ENCODE measurements at regions not wholly inside any gene's neighbourhood (a gene's known extent, or its start where the extent isn't known, plus 50 kb on each side); places are given as distances from the start of the nearest gene placed in this dataset.

DNA sequence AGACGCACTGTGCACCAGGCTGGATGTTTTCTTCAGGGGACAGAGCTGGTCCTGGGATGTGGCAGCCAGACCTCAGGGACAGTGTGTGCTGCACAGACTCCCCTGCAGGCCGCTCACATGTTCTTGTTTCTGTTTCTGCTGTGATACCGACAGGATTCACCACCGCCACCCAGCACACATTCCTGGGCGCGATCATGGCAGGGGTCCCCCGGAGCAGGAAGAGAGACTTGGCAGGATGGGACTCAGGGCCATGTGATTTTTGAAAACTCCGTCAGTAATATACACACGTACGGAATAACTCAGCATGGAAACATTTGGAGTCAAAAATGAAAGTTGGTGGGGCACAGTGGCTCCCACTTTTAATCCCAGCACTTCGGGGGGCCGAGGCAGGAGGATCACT is 79.0 kb downstream of the HAPSTR1 start:
- DNase-seq (ENCODE audit: low spot score) (no peak), ATAC-seq (ENCODE audit: low FRiP score) (no peak)

GRCh38 chr16:9176547-9177418 is 85.3 kb downstream of the HAPSTR1 start:
- ATAC-seq (ENCODE audit: low FRiP score) = no peak
- DNase-seq (ENCODE audit: low spot score) = no peak
- TF ChIP-seq, protein P1, sequence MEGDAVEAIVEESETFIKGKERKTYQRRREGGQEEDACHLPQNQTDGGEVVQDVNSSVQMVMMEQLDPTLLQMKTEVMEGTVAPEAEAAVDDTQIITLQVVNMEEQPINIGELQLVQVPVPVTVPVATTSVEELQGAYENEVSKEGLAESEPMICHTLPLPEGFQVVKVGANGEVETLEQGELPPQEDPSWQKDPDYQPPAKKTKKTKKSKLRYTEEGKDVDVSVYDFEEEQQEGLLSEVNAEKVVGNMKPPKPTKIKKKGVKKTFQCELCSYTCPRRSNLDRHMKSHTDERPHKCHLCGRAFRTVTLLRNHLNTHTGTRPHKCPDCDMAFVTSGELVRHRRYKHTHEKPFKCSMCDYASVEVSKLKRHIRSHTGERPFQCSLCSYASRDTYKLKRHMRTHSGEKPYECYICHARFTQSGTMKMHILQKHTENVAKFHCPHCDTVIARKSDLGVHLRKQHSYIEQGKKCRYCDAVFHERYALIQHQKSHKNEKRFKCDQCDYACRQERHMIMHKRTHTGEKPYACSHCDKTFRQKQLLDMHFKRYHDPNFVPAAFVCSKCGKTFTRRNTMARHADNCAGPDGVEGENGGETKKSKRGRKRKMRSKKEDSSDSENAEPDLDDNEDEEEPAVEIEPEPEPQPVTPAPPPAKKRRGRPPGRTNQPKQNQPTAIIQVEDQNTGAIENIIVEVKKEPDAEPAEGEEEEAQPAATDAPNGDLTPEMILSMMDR (IDR thresholded peaks at IDR 0.05) = no peak

More for the DNA sequence above, 79.0 kb downstream of the HAPSTR1 start:
- TF ChIP-seq, protein P1 (IDR thresholded peaks at IDR 0.05) = no peak

- ATAC-seq (ENCODE audit: low FRiP score) (no peak), DNase-seq (ENCODE audit: low spot score) (no peak)
- TF ChIP-seq, protein P1 (IDR thresholded peaks at IDR 0.05) = no peak
Observed at GRCh38 chr16:9177861-9178260, 86.4 kb downstream of the HAPSTR1 start.

DNA sequence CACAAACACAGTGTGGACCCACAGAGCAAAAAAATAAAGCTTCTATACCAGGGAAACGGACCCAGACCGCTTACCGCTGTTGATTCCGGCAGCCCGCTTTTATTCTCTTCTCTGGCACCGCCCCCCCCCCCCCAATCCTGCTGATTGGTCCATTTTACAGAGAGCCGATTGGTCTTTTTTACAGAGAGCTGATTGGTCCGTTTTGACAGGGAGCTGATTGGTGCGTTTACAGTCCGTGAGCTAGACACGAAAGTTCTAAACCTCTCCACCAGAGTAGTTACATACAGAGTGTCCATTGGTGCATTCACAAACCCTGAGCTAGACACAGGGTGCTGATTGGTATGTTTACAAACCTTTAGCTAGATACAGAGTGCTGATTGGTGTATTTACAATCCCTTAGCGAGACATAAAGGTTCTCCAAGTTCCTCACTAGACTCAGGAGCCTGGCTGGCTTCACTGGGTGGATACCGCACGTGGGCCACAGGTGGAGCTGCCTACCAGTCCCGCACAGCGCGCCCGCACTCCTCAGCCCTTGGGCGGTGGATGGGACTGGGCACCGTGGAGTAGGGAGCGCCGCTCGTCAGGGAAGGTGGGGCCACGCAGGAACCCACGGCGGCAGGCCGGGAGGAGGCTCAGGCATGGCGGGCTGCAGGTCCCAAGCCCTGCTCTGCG is 92.4 kb downstream of the HAPSTR1 start:
- TF ChIP-seq, protein P1 (IDR thresholded peaks at IDR 0.05) = no peak
- DNase-seq (ENCODE audit: low spot score) = no peak
- no peak for ATAC-seq (ENCODE audit: low FRiP score)

- ATAC-seq (ENCODE audit: low FRiP score) = no peak
- no peak for DNase-seq (ENCODE audit: low spot score)
- TF ChIP-seq, protein P1 (IDR thresholded peaks at IDR 0.05) = no peak
Observed at GRCh38 chr16:9184354-9184690, 92.9 kb downstream of the HAPSTR1 start.

GRCh38 chr16:9185381-9185780 is 93.9 kb downstream of the HAPSTR1 start:
- DNase-seq (ENCODE audit: low spot score) (no peak), ATAC-seq (ENCODE audit: low FRiP score) (no peak)
- TF ChIP-seq, protein P1 (IDR thresholded peaks at IDR 0.05) = no peak

- TF ChIP-seq, protein P1 (IDR thresholded peaks at IDR 0.05) = no peak
- no peak for ATAC-seq (ENCODE audit: low FRiP score)
- no peak for DNase-seq (ENCODE audit: low spot score)
Observed at GRCh38 chr16:9186061-9186460, 94.6 kb downstream of the HAPSTR1 start.

Data from omental fat pad (tissue), 3 donors.